HUES48 (cell line): ENCODE measurements at regions not wholly inside any gene's neighbourhood (a gene's known extent, or its start where the extent isn't known, plus 50 kb on each side); places are given as distances from the start of the nearest gene placed in this dataset.
"Not testable (repeated sequence)": the region's sequence is repeated elsewhere in the genome, so short reads cannot be mapped to it uniquely, and the experiment has no call there.

Source experiments
- H3K27ac ChIP-seq: one replicate; pipeline ENCODE4 v1.7.0; 2013; ENCODE audit warnings: low read depth, low read length, inconsistent platforms
- H3K27me3 ChIP-seq: 2 replicates; pipeline ENCODE4 v1.6.1; 2013; ENCODE audit warnings: mild to moderate bottlenecking, low read length; ENCODE audit not compliant: control insufficient read depth, insufficient read depth
- H3K36me3 ChIP-seq: 2 replicates; pipeline ENCODE4 v1.6.1; 2013; ENCODE audit warnings: low read length; ENCODE audit not compliant: control insufficient read depth, insufficient read depth
- H3K4me1 ChIP-seq: 2 replicates; pipeline ENCODE4 v1.6.1; 2013; ENCODE audit warnings: mild to moderate bottlenecking, low read length; ENCODE audit not compliant: control insufficient read depth, insufficient read depth
- H3K4me3 ChIP-seq: 2 replicates; pipeline ENCODE4 v1.5.1; 2013; ENCODE audit warnings: mild to moderate bottlenecking, low read depth, low read length
- H3K9ac ChIP-seq: 2 replicates; pipeline ENCODE4 v1.6.1; 2013; ENCODE audit warnings: mild to moderate bottlenecking, low read depth, low read length, moderate library complexity
- H3K9me3 ChIP-seq: 2 replicates; pipeline ENCODE4 v1.6.1; 2013; ENCODE audit warnings: low read length; ENCODE audit not compliant: control insufficient read depth, insufficient read depth

DNA sequence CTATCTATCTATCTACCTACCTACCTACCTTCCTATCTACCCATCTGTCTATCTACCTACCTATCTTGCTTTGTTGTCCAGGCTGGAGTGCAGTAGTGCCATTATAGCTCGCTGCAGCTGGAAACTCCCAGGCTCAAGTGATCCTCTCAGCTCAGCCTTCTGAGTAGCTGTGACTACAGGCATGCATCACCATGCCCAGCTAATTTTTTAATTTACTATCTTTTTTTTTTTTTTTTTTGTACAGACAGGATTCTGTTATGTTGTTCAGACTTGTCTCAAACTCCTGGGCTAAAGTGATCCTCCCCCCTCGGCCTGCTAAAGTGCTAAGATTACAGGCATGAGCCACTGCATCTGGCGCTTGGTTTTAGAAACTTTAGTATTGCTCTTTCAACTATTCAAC, 762.4 kb downstream of the SLC6A15 start:
- no peaks in the 10 kb centered on the region for H3K4me1 ChIP-seq
- no peaks in the 10 kb centered on the region for H3K27me3 ChIP-seq
- H3K4me3 ChIP-seq: no peak overlapping the region
- H3K9me3 ChIP-seq: peaks cover 9% of the 10 kb centered on the region
- H3K36me3 ChIP-seq: no peaks in the 10 kb centered on the region
- no peak overlapping the region for H3K27ac ChIP-seq
- no peak overlapping the region for H3K9ac ChIP-seq

DNA sequence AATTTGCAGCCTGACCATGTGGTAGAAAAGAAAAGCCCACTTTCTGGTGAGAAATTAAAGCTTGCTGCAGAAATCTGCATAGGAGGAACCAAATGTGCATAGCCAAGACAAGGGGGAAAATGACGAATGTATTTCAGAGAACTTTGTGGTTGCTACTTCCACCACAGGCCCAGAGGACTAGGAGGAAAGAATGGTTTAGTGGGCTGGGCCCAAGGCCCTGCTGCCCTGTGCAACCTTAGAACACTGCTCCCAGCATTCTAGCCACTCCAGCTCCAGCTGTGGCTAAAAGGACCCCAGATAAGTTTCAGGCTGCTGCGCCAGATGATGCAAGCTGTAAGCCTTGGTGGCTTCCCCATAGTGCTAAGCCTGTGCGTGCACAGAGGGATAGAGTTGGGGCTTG, 764.3 kb downstream of the SLC6A15 start:
- Histone ChIP-seq H3K36me3 (no peaks in the 10 kb centered on the region), H3K9me3 (peaks cover 9% of the 10 kb centered on the region), H3K27me3 (no peaks in the 10 kb centered on the region), H3K4me3 (no peak overlapping the region), H3K9ac (no peak overlapping the region), H3K4me1 (no peaks in the 10 kb centered on the region), H3K27ac (no peak overlapping the region)

DNA sequence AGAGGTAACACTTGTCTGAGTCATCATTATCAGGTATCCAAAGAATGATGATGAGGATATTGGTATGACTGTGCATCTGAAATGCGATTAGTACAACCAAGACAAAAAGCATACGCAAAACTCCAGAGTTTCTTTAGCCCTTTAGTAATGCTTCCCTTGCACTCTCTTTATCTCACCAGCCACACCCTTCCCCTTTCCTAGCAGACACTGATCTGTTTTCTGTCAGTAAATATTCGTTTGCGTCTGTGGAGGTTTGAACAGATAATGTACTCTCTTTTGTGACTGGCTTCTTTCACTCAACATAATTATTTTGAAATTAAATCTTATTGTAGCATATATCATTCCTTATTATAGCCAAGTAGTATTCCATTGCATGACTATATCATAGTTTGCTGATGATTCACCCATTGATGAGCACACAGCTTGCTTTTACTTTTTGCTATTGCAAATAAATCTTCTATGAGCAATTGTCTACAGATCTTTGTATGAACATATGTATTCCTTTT, 775.7 kb downstream of the SLC6A15 start:
- Histone ChIP-seq H3K27me3 (no peaks in the 10 kb centered on the region), H3K27ac (no peak overlapping the region), H3K9ac (no peak overlapping the region), H3K9me3 (no peaks in the 10 kb centered on the region), H3K4me1 (no peaks in the 10 kb centered on the region), H3K4me3 (no peak overlapping the region), H3K36me3 (no peaks in the 10 kb centered on the region)

DNA sequence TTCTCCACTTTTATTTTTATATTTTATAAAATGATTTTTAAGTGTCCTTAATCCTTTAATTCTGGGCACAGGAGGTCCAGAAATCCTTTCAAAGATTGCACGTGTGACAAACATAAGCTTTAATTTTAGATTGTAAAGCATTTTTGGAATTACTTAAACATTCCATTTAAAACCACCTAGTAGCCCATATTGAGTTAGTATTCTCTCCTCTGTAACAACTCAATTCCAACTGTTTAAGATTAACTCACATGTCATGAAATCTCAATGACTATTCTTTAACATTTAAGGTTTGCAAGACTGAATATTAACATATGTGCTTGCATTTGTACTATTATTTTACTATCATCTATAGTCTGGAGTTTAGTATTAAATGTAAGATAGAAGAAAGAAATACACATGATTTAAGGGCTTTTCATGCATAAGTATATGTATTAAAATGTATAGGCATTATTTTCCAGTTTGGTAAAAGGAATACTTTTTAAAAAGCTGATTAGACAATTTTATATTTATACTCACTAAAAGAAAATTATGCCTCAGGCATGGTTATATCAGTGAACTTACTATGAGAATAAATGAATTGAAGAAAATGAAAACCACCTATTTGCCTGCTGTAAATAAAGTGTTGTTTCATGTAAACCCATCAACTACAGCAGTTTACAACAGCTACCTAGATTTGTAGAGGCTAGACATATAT, 776.9 kb downstream of the SLC6A15 start:
- Histone ChIP-seq H3K36me3 (no peaks in the 10 kb centered on the region), H3K27ac (no peak overlapping the region), H3K9ac (no peak overlapping the region), H3K4me3 (no peak overlapping the region), H3K9me3 (no peaks in the 10 kb centered on the region), H3K27me3 (no peaks in the 10 kb centered on the region), H3K4me1 (no peaks in the 10 kb centered on the region)

DNA sequence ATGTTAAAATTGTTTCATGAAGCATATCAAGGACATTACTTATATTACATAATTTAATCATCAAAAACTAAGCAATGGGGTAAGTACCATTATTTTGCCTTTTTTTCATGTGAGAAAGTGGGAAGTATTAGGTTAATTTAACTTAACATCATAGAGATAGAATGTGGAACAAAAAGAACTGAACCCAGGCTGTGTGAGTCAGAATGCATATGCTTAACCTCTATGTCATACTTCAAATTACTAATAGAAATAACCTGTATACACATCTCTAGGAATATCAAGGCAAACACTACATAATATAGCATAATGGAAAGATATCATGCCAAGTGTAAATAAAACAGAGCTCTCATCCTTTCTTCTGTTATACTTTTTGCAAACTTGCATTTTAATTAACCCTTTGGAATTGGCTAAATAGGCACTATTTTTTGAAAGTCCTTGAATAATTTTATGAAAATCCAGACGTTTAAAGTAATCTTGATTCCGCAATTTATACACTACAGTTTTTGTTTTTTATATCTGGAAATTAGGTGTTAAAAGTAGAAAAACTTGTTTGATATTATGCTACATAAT, 777.7 kb downstream of the SLC6A15 start:
- H3K27me3 ChIP-seq: no peaks in the 10 kb centered on the region
- no peak overlapping the region for H3K27ac ChIP-seq
- H3K36me3 ChIP-seq: no peaks in the 10 kb centered on the region
- no peaks in the 10 kb centered on the region for H3K4me1 ChIP-seq
- no peak overlapping the region for H3K4me3 ChIP-seq
- H3K9me3 ChIP-seq: no peaks in the 10 kb centered on the region
- H3K9ac ChIP-seq: no peak overlapping the region

DNA sequence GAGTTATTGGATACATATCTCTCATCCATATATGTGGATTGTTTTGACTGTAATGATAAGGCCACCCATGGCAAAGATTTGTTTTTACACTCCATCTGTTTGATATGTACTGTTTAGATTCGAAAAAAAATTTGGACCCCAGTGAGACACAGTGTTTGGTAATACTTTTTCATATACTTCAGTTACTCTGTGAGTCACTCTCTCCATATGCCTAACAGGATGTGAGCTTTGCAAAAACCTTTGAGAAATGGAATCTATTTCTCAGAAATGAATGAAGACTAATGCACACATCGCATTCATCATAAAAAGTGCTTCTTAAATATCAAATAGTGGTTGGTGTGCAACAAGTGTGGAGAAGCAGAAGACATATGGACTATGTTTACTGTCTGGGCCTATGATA, 781.5 kb downstream of the SLC6A15 start:
- H3K27me3 ChIP-seq: no peaks in the 10 kb centered on the region
- no peaks in the 10 kb centered on the region for H3K36me3 ChIP-seq

DNA sequence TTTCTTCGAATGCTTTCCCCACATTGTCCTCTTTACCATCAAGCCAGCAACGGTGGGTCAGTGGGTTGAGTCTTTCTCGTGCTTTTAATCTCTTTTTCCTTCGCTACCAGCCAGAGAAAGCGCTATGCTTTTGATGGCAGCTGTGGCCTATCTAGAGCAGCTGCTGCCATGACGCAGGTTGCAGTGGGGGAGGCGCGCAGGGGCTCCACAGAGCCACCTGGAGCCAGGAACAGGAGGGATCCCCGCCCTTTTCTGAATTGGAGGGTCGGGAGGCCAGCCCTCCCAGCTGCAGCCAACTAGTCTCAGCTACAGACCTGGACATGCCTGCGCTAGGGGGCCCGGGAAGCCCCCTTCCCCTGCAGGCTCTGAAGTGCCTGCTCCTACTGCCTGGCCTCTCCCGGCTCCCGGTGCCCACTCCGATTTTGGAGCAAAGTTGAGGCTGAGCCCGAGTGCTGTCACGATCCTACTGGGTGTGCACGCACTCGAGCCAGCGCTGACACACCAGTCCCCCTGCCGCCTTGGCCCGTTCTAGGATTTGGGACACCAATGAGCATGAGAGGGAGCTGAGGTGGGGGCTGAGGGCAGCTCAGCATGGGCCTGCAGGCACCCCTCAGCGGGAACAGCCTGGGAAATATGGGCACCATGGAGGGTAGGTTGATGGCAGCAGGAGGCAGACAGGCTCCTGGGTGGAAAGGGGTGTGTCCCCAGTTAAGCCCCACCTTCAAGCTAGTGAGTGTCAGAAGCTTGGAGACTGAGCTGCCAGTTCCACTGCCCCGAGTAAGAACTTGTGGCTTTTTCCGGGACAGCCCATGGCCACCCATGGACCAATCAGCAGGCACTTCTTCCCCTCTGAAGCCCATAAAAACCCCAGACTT, 784.2 kb downstream of the SLC6A15 start:
- Histone ChIP-seq H3K27me3 (no peaks in the 10 kb centered on the region), H3K9me3 (no peaks in the 10 kb centered on the region), H3K4me3 (no peak overlapping the region), H3K36me3 (no peaks in the 10 kb centered on the region), H3K4me1 (no peaks in the 10 kb centered on the region), H3K27ac (no peak overlapping the region), H3K9ac (no peak overlapping the region)

More for the DNA sequence above, 781.5 kb downstream of the SLC6A15 start:
- Histone ChIP-seq H3K9ac (no peak overlapping the region), H3K4me3 (no peak overlapping the region), H3K9me3 (no peaks in the 10 kb centered on the region), H3K27ac (no peak overlapping the region), H3K4me1 (no peaks in the 10 kb centered on the region)

DNA sequence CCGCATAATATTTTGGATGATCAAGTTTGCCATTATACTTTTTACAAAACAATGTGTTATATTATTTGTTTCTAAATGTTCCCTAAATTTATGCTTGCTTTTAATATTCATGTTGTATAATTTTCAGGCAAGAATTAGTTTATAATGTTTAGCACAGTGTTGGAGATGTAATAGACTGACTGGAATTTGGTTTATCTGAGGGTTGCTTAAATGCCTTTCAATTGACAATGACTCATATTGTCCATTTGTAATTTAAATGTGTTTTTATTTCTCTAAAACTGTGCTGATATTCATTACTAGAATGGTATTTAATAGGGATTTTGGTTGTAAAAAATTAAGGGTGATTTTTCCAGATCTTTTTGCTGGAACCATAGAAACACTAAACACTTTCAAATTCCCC, 788.4 kb downstream of the SLC6A15 start:
- Histone ChIP-seq H3K9ac (no peak overlapping the region), H3K27me3 (no peaks in the 10 kb centered on the region), H3K27ac (no peak overlapping the region), H3K4me3 (no peak overlapping the region), H3K9me3 (no peaks in the 10 kb centered on the region), H3K4me1 (no peaks in the 10 kb centered on the region), H3K36me3 (no peaks in the 10 kb centered on the region)

DNA sequence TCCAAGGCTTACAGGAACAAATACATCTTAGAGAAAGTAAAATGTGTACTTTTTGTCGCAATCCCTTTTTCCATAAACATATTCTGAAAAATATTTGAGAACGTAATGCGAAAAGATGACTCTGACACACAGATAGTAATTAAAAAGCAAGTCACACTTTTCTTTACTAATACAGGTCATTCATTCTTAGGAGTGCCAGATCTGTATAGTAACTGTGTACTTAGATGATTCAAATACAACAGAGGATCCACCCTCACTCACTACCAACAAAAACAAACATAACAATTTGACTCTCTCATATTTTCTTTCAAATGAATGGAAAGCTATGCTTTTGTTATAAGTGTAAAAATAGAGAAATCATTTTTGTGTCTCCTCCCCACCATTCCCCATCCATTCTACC, 795.4 kb downstream of the SLC6A15 start:
- H3K4me3 ChIP-seq: no peak overlapping the region
- H3K9ac ChIP-seq: no peak overlapping the region
- no peaks in the 10 kb centered on the region for H3K9me3 ChIP-seq
- H3K27ac ChIP-seq: no peak overlapping the region
- no peaks in the 10 kb centered on the region for H3K27me3 ChIP-seq
- H3K36me3 ChIP-seq: no peaks in the 10 kb centered on the region
- H3K4me1 ChIP-seq: no peaks in the 10 kb centered on the region

DNA sequence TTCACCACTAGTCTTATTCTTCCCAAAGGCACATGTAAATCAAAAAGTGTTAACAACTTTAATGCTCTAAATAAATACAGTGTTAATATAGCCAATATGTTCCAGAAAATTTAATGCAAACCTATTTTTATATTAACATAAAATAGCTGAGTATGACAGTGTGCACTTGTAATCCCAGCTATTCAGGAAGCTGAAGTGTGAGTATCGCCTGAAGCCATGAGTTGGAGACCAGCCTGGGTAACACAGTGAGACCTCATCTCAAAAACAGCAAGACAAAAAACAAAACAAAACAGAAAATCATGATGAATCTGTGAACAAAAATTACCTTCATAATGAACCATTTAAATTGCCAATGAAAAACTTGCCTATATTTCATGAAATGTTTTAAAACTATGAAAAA, 798.9 kb downstream of the SLC6A15 start:
- Histone ChIP-seq H3K27me3 (no peaks in the 10 kb centered on the region), H3K9me3 (no peaks in the 10 kb centered on the region; the same call in 1 of the 2 replicates), H3K27ac (no peak overlapping the region), H3K9ac (no peak overlapping the region), H3K4me1 (no peaks in the 10 kb centered on the region), H3K4me3 (no peak overlapping the region), H3K36me3 (no peaks in the 10 kb centered on the region)

DNA sequence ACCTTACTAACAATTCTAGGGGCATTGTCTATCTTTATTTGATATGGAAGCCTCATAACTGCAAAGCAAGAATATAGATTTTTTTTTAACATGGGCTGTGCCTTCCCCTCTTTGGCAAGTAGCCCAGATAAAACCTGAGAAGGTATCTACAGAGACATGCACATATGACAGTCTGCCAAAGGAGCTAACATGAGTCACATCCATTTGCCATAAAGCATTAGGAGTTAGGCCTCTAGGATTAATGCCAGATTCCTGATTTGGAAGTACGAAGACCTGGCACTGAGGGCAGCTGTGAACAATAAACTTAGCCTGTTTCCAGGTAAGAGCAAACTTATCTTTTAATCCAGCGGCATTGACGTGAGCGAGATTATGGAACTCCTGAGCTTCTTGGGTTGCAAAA, 808.7 kb downstream of the SLC6A15 start:
- not testable (repeated sequence) for H3K36me3 ChIP-seq, H3K4me3 ChIP-seq, H3K4me1 ChIP-seq, H3K27ac ChIP-seq, H3K9ac ChIP-seq, H3K27me3 ChIP-seq
- peaks cover 41% of the 10 kb centered on the region for H3K9me3 ChIP-seq
